Smooth muscle cell of the brain vasculature (primary cell): ENCODE measurements at regions not wholly inside any gene's neighbourhood (a gene's known extent, or its start where the extent isn't known, plus 50 kb on each side); places are given as distances from the start of the nearest gene placed in this dataset.
A peak's percentile ranks its signal among the peaks of the same experiment; 100 is the strongest.

Experiments
- DNase-seq: peaks from one replicate; pipeline ENCODE4 v3.0.0-alpha.2; 2012; ENCODE audit warnings: low read depth, low spot score

GRCh38 chr15:62684123-62684808 is 358.3 kb upstream of the TPM1 start:
- DNase-seq: no peak

- DNase-seq: no peak
Observed at GRCh38 chr15:62691008-62691407, 351.5 kb upstream of the TPM1 start.

GRCh38 chr15:62697636-62698035 is 344.9 kb upstream of the TPM1 start:
- no peak for DNase-seq

- no peak for DNase-seq
Observed at GRCh38 chr15:62698646-62699045, 343.9 kb upstream of the TPM1 start.

GRCh38 chr15:62706317-62706716 is 336.2 kb upstream of the TPM1 start:
- no peak for DNase-seq

GRCh38 chr15:62708470-62708869 is 334.1 kb upstream of the TPM1 start:
- no peak for DNase-seq

GRCh38 chr15:62709261-62709660 is 333.3 kb upstream of the TPM1 start:
- DNase-seq: no peak

GRCh38 chr15:62711691-62712454 is 330.7 kb upstream of the TPM1 start:
- DNase-seq: no peak

GRCh38 chr15:62712455-62712839 is 330.1 kb upstream of the TPM1 start:
- no peak for DNase-seq

- DNase-seq: no peak
Observed at GRCh38 chr15:62715946-62716345, 326.6 kb upstream of the TPM1 start.

- DNase-seq: no peak
Observed at GRCh38 chr15:62717496-62717895, 325.1 kb upstream of the TPM1 start.

- DNase-seq: no peak
Observed at GRCh38 chr15:62719316-62719715, 323.2 kb upstream of the TPM1 start.

GRCh38 chr15:62722237-62722636 is 320.3 kb upstream of the TPM1 start:
- no peak for DNase-seq

GRCh38 chr15:62726461-62726860 is 316.1 kb upstream of the TPM1 start:
- no peak for DNase-seq

- no peak for DNase-seq
Observed at GRCh38 chr15:62727501-62727900, 315.0 kb upstream of the TPM1 start.

- no peak for DNase-seq
Observed at GRCh38 chr15:62730825-62731224, 311.7 kb upstream of the TPM1 start.

- DNase-seq: no peak
Observed at GRCh38 chr15:62732078-62732477, 310.5 kb upstream of the TPM1 start.

- DNase-seq: peak; percentile 55
Observed at GRCh38 chr15:62734706-62735105, 307.8 kb upstream of the TPM1 start.

- no peak for DNase-seq
Observed at GRCh38 chr15:62736756-62737155, 305.8 kb upstream of the TPM1 start.

- DNase-seq: no peak
Observed at GRCh38 chr15:62737551-62737950, 305.0 kb upstream of the TPM1 start.

GRCh38 chr15:62739082-62739481 is 303.5 kb upstream of the TPM1 start:
- DNase-seq: no peak

GRCh38 chr15:62739507-62739906 is 303.0 kb upstream of the TPM1 start:
- DNase-seq: no peak
